NK-92 treated with Interleukin-12 subunit alpha and Interleukin-12 subunit beta, amount 100 ng/mL, for 24 hours (cell line): ENCODE measurements at regions not wholly inside any gene's neighbourhood (a gene's known extent, or its start where the extent isn't known, plus 50 kb on each side); places are given as distances from the start of the nearest gene placed in this dataset.

Experiments
- DNase-seq: peaks from one replicate; lab custom pipeline; 2025; lab: John Stamatoyannopoulos, UW

- DNase-seq, result no peak
Measured at GRCh38 chr1:4584449-4584848, 70.0 kb upstream of the AJAP1 start.

GRCh38 chr1:4585216-4585615, 69.2 kb upstream of the AJAP1 start:
- DNase-seq, result no peak

- no peak for DNase-seq
Measured at GRCh38 chr1:4585705-4586104, 68.7 kb upstream of the AJAP1 start.

GRCh38 chr1:4586611-4587160, 67.7 kb upstream of the AJAP1 start:
- no peak for DNase-seq

- no peak for DNase-seq
Measured at GRCh38 chr1:4587721-4588120, 66.7 kb upstream of the AJAP1 start.

- no peak for DNase-seq
Measured at GRCh38 chr1:4590756-4591155, 63.7 kb upstream of the AJAP1 start.

- DNase-seq, result no peak
Measured at GRCh38 chr1:4591926-4592325, 62.5 kb upstream of the AJAP1 start.

GRCh38 chr1:4593106-4593505, 61.3 kb upstream of the AJAP1 start:
- no peak for DNase-seq

- no peak for DNase-seq
Measured at GRCh38 chr1:4594286-4594991, 60.0 kb upstream of the AJAP1 start.

- DNase-seq, result no peak
Measured at GRCh38 chr1:4595341-4596225, 58.8 kb upstream of the AJAP1 start.

- DNase-seq, result no peak
Measured at GRCh38 chr1:4596486-4596885, 57.9 kb upstream of the AJAP1 start.

GRCh38 chr1:4597020-4597419, 57.4 kb upstream of the AJAP1 start:
- DNase-seq, result no peak

GRCh38 chr1:4598561-4598960, 55.8 kb upstream of the AJAP1 start:
- DNase-seq, result no peak

- DNase-seq, result no peak
Measured at GRCh38 chr1:4599521-4599920, 54.9 kb upstream of the AJAP1 start.

- no peak for DNase-seq
Measured at GRCh38 chr1:4599951-4600481, 54.4 kb upstream of the AJAP1 start.

GRCh38 chr1:4600615-4601460, 53.6 kb upstream of the AJAP1 start:
- DNase-seq, result no peak

GRCh38 chr1:4601941-4602340, 52.5 kb upstream of the AJAP1 start:
- no peak for DNase-seq

GRCh38 chr1:4602462-4603294, 51.7 kb upstream of the AJAP1 start:
- no peak for DNase-seq

- DNase-seq, result no peak
Measured at GRCh38 chr1:4603295-4604110, 50.9 kb upstream of the AJAP1 start.
